Activated naive CD4-positive, alpha-beta T cell treated with anti-CD3 and anti-CD28 coated beads for 36 hours (primary cell): ENCODE measurements at regions not wholly inside any gene's neighbourhood (a gene's known extent, or its start where the extent isn't known, plus 50 kb on each side); places are given as distances from the start of the nearest gene placed in this dataset.

Experiments used
- CTCF ChIA-PET: fragments of 350-600 bp; sonication (Branson Sonifier 250); formaldehyde crosslinking; loops from one replicate; lab custom pipeline; 2021; ENCODE audit warnings: antibody characterized with exemption; lab: Charles Lee
- DNase-seq: peaks from one replicate; pipeline ENCODE4 v3.0.0-alpha.2; 2020
- H3K27ac Mint-ChIP-seq: one replicate; pipeline ENCODE4 v1.8.0; 2021; ENCODE audit warnings: mild to moderate bottlenecking, mixed read lengths
- H3K27me3 Mint-ChIP-seq: one replicate; pipeline ENCODE4 v1.8.0; 2021; ENCODE audit warnings: low read depth, mixed read lengths
- H3K36me3 Mint-ChIP-seq: one replicate; pipeline ENCODE4 v1.8.0; 2021; ENCODE audit warnings: low read depth, mixed read lengths
- H3K4me1 Mint-ChIP-seq: one replicate; pipeline ENCODE4 v1.8.0; 2021; ENCODE audit warnings: low read depth, mixed read lengths
- H3K4me3 Mint-ChIP-seq: one replicate; pipeline ENCODE4 v1.8.0; 2021; ENCODE audit warnings: mild to moderate bottlenecking, moderate library complexity, mixed read lengths
- H3K9me3 Mint-ChIP-seq: one replicate; pipeline ENCODE4 v1.8.0; 2021; ENCODE audit warnings: mixed read lengths
- intact Hi-C: fragments of 100-400 bp; cut with micrococcal nuclease; formaldehyde crosslinking; loops from one replicate; pipeline ENCODE4 v1.15.1; 2023

DNA sequence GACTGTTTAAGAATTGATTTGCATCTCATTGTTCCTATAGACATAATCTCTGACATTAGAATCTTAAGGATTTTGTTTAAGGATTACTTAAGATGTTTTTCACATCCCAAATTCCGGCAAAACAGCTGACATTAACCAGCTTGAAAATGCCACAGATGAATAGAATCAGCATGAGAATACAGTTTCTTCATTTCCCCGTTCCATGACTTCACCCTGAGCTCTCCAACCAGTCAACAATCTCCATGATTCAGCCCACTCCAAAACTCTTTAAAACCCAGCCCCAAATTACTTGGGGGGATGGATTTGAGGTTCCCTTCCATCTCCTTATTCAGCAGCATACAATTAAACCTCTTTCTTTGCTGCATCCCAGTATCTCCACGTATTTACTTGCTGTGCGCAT is 201.0 kb downstream of the LYPLAL1 start:
- no peak overlapping the region for H3K27ac Mint-ChIP-seq
- no peak for DNase-seq
- H3K27me3 Mint-ChIP-seq, result no peaks in the 10 kb centered on the region
- intact Hi-C loops, result no loop called here
- H3K4me3 Mint-ChIP-seq, result no peak overlapping the region
- CTCF ChIA-PET, result interaction anchor here (0.7 kb wide), 1 partner anchor 547 kb away, joined by 5 read pairs; no protein-coding TSS in a partner anchor
- no peaks in the 10 kb centered on the region for H3K36me3 Mint-ChIP-seq
- no peaks in the 10 kb centered on the region for H3K4me1 Mint-ChIP-seq
- no peaks in the 10 kb centered on the region for H3K9me3 Mint-ChIP-seq

DNA sequence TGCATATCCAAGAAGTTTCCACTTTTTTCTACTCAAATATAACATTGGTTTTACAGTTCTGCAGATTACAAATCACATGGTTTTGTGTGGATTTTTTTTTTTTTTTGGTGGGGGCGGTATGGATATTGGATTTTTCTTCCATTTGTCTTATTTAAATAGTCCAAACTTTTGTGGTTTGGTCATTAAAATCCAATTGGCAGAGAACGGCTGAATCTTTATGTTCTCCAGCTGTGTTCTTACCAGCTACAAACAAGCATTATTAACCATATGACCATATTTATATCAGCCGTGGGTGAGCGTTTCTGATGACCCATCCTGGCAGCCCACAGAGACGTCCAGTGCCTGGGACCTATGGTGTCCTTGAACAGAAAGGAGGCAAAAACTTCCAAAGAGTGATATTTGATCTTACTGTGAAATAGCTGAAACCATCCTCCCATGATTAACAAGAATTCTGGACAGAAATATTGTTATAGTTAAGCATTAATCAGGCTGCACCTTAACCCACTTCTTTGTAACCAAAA is 200.4 kb downstream of the LYPLAL1 start:
- Mint-ChIP-seq H3K27ac (no peak overlapping the region), H3K9me3 (no peaks in the 10 kb centered on the region), H3K27me3 (no peaks in the 10 kb centered on the region), H3K36me3 (no peaks in the 10 kb centered on the region), H3K4me1 (no peaks in the 10 kb centered on the region), H3K4me3 (no peak overlapping the region)
- CTCF ChIA-PET, result interaction anchor here (0.7 kb wide), 2 partner anchors 546 to 1029 kb away, joined by 3 to 5 read pairs; partner anchors contain the start of gene TGFB2
- intact Hi-C loops, result no loop called here
- no peak for DNase-seq

DNA sequence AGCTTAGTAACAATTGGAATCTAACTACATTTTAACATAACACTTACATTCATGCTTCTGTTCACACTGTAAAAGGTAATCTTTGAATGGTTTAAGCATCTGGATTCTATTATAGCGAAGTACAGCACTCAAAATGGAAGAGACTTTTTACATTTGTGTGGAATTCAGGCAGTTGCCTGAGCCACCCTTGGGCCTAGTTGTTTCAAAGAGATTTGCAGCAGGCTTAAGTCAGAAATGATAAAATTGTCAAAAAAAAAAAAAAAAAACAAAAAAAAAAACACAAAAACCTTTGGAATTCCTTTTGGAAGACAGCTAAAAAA is 199.9 kb downstream of the LYPLAL1 start:
- intact Hi-C loops, result no loop called here
- CTCF ChIA-PET, result interaction anchor here (0.7 kb wide), 1 partner anchor 1029 kb away, joined by 3 read pairs; the partner anchor contains the start of gene TGFB2
- H3K36me3 Mint-ChIP-seq, result no peaks in the 10 kb centered on the region

DNA sequence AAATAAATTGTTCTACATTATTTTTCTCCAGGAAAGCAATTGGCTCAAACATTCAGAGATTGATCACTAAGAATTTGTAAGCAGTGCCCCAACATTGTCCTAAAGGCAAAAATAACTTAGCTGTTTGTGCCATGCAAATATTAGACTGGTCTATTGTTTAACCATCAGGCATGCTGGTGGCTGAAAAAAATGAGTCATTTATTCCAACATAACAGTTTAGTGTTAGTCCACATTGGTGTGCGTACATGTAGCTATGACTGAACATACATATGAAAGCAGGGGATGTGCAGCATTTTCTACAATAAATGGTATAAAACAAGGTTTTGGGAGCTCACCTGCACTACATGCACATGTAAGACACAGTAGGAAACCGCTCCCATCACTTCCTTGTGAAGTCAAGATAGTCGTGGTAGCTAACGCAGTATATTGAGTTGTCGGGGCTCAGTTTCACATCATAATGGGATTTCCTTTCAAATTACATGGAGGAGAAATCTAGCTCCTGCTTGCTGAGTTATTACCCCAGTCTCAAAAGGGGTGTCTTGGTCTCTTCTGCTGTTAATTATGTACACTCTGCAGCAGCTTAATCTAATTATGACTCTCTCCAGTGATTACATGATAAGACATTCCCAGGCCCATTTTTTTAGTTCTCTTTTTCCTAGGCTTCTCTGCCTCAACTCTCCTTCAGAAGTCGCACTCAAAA is 199.4 kb downstream of the LYPLAL1 start:
- Mint-ChIP-seq H3K27ac (no peak overlapping the region), H3K36me3 (no peaks in the 10 kb centered on the region), H3K4me1 (no peaks in the 10 kb centered on the region), H3K27me3 (no peaks in the 10 kb centered on the region), H3K4me3 (no peak overlapping the region), H3K9me3 (no peaks in the 10 kb centered on the region)
- intact Hi-C loops, result no loop called here
- CTCF ChIA-PET, result interaction anchor here (0.7 to 1.2 kb wide), 2 partner anchors 12 to 1028 kb away, joined by 3 read pairs; partner anchors contain the start of gene TGFB2
- no peak for DNase-seq

More for the DNA sequence above, 199.9 kb downstream of the LYPLAL1 start:
- H3K9me3 Mint-ChIP-seq, result no peaks in the 10 kb centered on the region
- DNase-seq, result no peak
- H3K4me1 Mint-ChIP-seq, result no peaks in the 10 kb centered on the region
- H3K27ac Mint-ChIP-seq, result no peak overlapping the region
- no peaks in the 10 kb centered on the region for H3K27me3 Mint-ChIP-seq
- no peak overlapping the region for H3K4me3 Mint-ChIP-seq

DNA sequence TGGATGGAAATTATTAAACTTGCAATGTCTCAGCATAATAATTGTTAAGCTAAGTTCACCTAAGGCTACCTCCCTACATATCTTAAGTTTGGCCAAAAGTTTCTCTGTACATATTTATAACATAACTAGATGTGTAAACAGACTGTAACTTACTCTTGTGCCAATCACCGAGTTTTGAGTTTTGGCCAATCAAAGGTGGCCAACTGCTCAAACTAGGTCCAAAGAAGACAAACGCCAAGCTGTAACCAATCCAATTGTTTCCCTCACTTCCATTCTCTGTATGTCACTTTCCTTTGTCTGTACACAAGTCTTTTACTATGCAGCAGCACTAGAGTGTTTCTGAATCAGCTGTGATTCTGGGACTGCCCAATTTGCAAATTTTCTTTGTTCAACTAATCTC is 197.8 kb downstream of the LYPLAL1 start:
- intact Hi-C loops, result no loop called here
- H3K9me3 Mint-ChIP-seq, result no peaks in the 10 kb centered on the region
- H3K27me3 Mint-ChIP-seq, result no peaks in the 10 kb centered on the region
- no peak overlapping the region for H3K4me3 Mint-ChIP-seq
- no peak overlapping the region for H3K27ac Mint-ChIP-seq
- DNase-seq, result no peak
- H3K4me1 Mint-ChIP-seq, result no peaks in the 10 kb centered on the region
- CTCF ChIA-PET, result no interaction called here
- H3K36me3 Mint-ChIP-seq, result no peaks in the 10 kb centered on the region

DNA sequence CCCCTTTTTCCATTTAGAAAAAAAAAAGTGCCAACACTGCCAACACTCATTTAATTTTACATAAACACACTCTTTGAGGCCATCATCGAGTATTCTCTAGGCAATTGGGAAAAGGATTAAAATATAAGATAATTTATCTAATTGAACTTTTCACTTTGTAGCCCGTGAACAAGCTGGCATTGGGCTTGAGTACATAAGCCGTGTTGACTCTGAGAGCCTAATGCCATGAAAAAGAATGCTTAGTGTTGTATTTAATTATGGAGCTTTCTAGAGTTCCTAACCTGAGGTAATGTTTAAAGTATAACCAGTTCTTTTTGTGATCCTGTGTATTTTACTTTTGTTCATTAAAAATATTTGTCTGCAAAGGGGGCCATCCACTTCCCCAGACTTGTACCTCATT is 193.8 kb downstream of the LYPLAL1 start:
- H3K36me3 Mint-ChIP-seq, result no peaks in the 10 kb centered on the region
- H3K27ac Mint-ChIP-seq, result no peak overlapping the region
- CTCF ChIA-PET, result no interaction called here
- intact Hi-C loops, result no loop called here
- no peaks in the 10 kb centered on the region for H3K4me1 Mint-ChIP-seq
- H3K4me3 Mint-ChIP-seq, result no peak overlapping the region
- no peaks in the 10 kb centered on the region for H3K9me3 Mint-ChIP-seq
- DNase-seq, result no peak
- H3K27me3 Mint-ChIP-seq, result no peaks in the 10 kb centered on the region

DNA sequence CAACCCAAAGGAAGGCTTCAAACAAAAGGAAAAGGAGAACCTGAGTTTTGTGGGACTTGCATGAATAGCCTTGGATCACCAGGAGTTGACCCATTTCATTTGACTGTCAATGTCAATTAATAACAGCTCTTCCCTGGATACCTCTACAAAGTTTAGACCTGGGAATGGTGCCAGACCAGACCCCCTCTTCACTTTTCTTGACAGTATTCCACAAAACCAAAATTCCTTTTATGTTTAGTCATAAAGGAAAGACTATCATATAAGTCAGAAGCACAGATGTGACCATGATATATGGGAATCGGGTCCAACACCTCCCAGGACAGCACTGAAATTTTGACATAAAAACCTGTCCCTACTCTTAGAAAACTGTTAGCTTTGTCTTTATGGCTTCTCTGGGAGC is 191.8 kb downstream of the LYPLAL1 start:
- H3K27ac Mint-ChIP-seq, result no peak overlapping the region
- no peak for DNase-seq
- no peaks in the 10 kb centered on the region for H3K36me3 Mint-ChIP-seq
- H3K4me1 Mint-ChIP-seq, result no peaks in the 10 kb centered on the region
- H3K9me3 Mint-ChIP-seq, result no peaks in the 10 kb centered on the region
- intact Hi-C loops, result no loop called here
- H3K4me3 Mint-ChIP-seq, result no peak overlapping the region
- CTCF ChIA-PET, result no interaction called here
- no peaks in the 10 kb centered on the region for H3K27me3 Mint-ChIP-seq

DNA sequence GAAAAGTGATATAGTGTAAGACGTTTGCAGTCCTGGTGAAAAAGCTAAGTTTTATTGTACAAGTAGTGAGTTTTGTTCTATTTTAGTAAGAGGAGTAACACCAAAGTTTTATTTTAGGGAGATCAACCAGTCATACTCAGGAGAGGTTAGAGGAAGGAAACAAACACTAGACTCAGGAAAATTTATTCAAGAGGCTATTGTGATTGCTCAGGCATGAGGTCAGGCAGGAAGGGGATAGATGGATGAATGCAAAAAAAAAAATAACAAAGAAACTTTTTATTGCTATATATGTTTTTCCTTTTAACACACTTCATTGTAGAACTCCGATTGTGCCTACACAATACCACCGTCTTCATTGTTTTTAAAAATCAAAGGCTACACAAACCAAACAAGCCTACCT is 189.0 kb downstream of the LYPLAL1 start:
- Mint-ChIP-seq H3K36me3 (no peaks in the 10 kb centered on the region), H3K27me3 (no peaks in the 10 kb centered on the region), H3K4me1 (no peaks in the 10 kb centered on the region), H3K9me3 (no peaks in the 10 kb centered on the region), H3K4me3 (no peak overlapping the region), H3K27ac (no peak overlapping the region)
- DNase-seq, result no peak
- intact Hi-C loops, result no loop called here
- CTCF ChIA-PET, result no interaction called here

DNA sequence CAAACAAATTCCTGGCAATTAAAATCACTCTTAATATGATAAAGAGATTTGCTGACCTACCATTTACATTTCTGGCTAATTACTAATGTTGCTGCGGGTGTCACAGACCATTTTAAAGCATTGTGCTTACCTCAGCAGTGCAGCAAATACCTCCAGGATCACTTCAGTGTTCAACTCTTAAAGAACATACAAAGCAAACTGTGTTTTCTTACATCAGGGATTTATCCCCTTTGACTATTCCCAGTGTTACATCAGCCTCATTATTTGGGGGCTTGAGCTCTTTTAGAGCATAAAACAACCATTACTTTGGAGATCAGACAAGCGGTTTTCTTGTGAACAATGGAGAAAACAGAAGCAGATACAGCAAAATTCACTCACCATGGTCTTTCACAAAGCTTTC is 185.4 kb downstream of the LYPLAL1 start:
- Mint-ChIP-seq H3K27ac (no peak overlapping the region), H3K4me3 (no peak overlapping the region), H3K36me3 (no peaks in the 10 kb centered on the region), H3K27me3 (no peaks in the 10 kb centered on the region), H3K9me3 (no peaks in the 10 kb centered on the region), H3K4me1 (no peaks in the 10 kb centered on the region)
- CTCF ChIA-PET, result no interaction called here
- intact Hi-C loops, result no loop called here
- DNase-seq, result no peak

DNA sequence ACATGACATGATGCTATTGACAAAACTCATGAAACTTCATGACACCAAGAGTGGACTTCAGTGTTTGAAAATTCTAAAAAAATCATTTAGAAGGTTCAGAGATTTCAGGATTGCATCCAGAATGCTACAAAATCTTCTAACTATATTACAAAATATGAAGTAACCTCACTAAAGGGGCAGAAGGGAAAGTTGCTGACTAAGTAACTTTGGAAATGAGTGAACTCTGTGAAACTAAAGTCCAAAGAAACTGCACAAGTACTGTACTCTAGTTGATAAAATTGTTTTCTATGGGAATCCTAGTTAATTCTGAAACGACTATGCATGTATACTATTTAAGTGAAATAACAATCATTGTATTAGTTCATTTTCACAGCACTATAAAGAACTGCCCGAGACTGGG is 184.4 kb downstream of the LYPLAL1 start:
- Mint-ChIP-seq H3K4me1 (no peaks in the 10 kb centered on the region), H3K27me3 (no peaks in the 10 kb centered on the region), H3K9me3 (no peaks in the 10 kb centered on the region), H3K4me3 (no peak overlapping the region), H3K27ac (no peak overlapping the region), H3K36me3 (no peaks in the 10 kb centered on the region)
- CTCF ChIA-PET, result no interaction called here
- intact Hi-C loops, result no loop called here
- no peak for DNase-seq

DNA sequence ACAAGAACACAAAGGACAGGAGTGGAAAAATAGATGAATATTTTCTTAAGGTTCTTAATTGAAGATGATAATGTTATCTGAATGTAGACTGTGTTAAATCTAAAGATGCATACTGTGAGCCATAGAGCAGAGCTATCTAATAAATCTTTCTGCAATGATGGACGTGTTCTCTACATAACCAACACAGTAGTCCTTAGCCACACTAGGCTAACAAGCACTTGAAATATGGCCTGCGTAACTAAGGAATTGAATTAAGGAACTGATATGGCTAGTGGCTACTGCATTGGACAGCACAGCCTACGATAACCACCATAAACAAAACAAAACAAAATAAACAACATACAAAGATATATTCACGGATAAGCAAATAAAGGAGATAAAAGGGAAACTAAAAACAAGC is 181.3 kb downstream of the LYPLAL1 start:
- H3K4me1 Mint-ChIP-seq, result no peaks in the 10 kb centered on the region
- no peaks in the 10 kb centered on the region for H3K36me3 Mint-ChIP-seq
- intact Hi-C loops, result no loop called here
- CTCF ChIA-PET, result no interaction called here
- H3K4me3 Mint-ChIP-seq, result no peak overlapping the region
- H3K27ac Mint-ChIP-seq, result no peak overlapping the region
- no peaks in the 10 kb centered on the region for H3K27me3 Mint-ChIP-seq
- no peak for DNase-seq
- no peaks in the 10 kb centered on the region for H3K9me3 Mint-ChIP-seq

DNA sequence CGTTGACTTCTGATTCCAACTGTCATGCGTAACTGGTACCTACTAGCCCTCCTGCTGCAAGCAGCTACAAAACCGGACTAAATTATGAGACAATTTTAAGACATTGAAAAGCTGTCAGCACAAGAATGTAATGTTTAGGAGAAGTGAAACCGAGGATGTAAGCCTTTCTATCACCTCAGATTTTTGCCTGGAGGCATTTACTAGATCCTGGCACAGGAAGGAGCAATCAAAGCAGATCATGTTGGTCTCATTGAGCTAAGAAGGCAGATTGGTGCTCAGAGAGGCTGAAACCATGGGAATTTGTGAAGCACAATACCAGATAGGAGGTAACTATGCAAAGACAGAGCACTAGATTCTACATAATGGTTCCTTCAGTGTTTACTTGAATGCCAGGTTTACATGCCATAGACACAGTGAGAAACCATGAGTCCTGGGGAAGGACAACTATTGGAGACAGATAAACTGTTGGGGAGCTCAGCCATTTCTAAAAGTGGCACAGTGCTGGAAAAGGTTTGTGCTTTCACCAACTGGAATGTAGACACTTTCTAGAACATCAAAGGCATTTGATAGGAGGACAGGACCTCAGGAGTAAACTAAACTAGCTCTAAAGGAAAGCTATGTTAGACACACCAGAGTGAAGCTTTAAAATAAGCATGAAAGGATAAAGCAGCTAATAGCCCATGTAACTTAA is 179.4 kb downstream of the LYPLAL1 start:
- DNase-seq, result no peak
- no peaks in the 10 kb centered on the region for H3K4me1 Mint-ChIP-seq
- H3K9me3 Mint-ChIP-seq, result no peaks in the 10 kb centered on the region
- H3K36me3 Mint-ChIP-seq, result peaks cover 2% of the 10 kb centered on the region
- H3K27ac Mint-ChIP-seq, result no peak overlapping the region
- H3K27me3 Mint-ChIP-seq, result no peaks in the 10 kb centered on the region
- no peak overlapping the region for H3K4me3 Mint-ChIP-seq
- intact Hi-C loops, result no loop called here
- CTCF ChIA-PET, result interaction anchor here (0.6 kb wide), 1 partner anchor 126 kb away, joined by 3 read pairs; no protein-coding TSS in a partner anchor
